GM18873 (cell line): ENCODE measurements at regions not wholly inside any gene's neighbourhood (a gene's known extent, or its start where the extent isn't known, plus 50 kb on each side); places are given as distances from the start of the nearest gene placed in this dataset.
"Not testable (repeated sequence)": the region's sequence is repeated elsewhere in the genome, so short reads cannot be mapped to it uniquely, and the experiment has no call there.

Experiments
- ATAC-seq: cut with Tn5 transposase; IDR thresholded peaks from one replicate; pipeline ENCODE4 v1.9.1; 2021; ENCODE audit warnings: mild to moderate bottlenecking, moderate library complexity, moderate number of reproducible peaks; ENCODE audit not compliant: unreplicated experiment, low FRiP score

DNA sequence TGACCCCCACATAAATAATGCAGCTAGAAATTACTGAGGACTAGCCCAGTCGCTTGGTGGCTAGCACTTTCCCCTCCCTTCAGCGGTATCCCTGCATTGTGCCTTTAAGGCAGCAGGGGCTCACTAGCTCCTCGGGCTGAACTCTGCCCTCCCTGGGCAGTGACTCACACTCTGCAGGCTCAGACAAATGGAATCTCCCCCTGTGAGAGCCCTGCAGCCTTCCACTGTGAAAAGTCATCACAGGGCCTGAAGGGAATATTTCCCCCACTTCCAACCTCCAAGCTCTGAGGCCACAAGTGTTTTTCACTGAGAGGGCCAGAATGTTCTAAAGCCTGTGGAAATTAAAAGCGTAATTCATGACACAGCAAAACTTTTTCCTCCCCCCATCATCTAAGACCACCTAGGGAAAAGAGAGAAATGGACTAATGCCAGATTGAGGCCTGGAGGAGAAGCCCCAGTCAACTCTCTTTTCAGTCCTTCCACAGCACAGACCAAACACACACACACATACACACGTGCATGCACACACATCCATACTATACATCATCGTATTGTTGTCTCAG lies 93.6 kb upstream of the COL1A2 start:
- ATAC-seq, result no peak

DNA sequence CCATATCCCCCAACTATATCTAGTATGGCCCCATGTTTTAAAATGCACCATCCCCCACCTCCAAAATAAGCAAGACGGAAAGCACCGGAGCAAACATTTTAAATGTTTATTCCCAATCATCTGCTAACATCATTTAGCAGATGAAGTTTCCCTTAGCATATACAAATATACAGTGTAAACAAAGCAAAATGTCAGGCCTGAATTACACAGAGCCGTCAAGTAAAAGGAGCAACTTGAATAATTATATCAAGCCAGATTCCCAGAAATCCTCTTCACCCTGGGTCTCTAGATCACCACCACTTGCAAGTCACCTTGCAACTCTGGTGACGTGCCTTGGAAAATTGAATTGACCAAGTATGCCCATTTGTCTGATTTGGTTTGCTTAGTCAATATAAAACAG lies 91.6 kb upstream of the COL1A2 start:
- ATAC-seq, result no peak

DNA sequence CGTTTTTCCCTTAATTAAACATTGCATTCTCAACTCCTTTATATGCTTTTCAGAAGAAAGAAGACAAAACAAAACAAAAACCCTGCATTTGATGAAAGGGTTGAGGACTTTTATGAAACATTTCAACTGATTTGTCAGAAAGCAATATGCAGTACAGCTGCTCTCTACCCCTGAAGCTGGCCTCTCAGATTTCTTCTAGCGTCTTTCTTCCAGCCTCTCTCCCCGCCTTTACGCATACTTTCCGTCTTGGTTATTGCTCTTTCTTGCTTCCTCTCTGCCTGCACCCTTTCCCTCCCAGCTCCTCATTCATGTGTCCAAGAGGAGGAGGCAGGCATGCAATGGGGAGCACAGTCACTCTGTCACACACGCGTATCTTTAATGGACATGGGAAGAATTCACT lies 91.0 kb upstream of the COL1A2 start:
- no peak for ATAC-seq

DNA sequence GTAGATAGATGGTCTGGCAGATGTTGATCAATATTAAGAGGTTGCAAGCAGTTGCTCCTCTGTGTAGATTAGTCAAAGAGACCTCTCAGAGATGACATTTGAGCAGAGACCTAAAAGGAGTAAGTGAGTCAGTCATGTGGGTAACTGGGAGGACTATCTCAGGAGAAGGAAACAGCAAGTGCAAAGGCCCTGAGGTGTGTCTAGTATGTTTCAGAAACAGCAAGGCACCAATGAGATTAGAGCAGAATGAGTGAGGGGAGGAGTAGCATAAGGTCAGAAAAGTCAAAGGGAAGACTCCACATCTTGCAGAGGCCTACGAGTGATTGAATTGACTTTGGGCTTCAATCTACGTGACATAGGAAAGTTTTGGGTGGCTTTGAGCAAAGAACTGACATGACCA lies 89.8 kb upstream of the COL1A2 start:
- ATAC-seq, result no peak

DNA sequence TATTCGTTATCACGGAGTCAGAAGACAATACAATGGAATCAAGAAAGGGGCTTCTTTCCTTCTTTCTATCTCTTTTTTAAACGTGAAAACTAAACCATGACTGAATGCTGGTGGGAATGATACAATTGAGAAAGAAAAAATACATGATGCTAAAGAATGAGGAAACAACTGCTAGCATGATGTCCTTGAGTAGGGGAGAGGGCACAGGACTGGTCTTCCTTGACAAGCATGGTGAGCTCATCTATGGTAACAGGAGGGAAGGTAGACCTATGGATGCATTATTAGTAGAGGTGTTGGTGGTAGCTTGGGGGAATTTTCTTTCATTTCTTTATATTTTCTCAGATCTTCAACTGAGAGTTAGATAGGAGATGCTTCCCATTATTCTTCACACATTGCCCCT lies 88.9 kb upstream of the COL1A2 start:
- no peak for ATAC-seq

DNA sequence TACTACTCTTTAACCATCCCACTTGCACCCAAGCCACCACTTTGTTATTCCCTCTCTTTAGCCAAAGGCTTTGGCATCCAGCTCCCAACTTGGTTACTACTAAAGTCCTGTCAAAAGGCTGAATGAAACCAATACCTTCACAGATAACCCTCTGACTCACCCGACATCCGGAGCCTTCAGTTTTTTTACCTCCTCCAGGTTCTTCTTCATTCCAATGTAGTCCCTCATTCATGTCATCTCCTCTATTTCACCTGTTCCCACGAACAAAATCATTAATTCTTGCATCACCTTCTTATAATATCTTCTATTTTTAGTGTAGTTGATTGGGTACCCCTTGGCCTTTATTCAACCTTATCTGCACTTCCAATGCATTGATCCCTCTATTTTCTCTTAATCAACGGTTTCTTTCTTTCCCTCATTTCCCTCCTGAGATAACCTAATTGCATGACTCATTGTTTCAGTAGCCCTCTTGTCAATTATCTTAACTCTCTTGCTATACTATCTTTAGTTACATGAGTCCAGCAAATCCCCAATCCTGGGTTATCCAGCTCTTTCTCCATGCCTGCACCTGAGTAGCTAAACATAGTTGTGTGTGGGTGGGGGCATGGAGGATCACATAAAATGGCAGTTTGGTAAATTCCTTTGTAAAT lies 87.2 kb upstream of the COL1A2 start:
- no peak for ATAC-seq

DNA sequence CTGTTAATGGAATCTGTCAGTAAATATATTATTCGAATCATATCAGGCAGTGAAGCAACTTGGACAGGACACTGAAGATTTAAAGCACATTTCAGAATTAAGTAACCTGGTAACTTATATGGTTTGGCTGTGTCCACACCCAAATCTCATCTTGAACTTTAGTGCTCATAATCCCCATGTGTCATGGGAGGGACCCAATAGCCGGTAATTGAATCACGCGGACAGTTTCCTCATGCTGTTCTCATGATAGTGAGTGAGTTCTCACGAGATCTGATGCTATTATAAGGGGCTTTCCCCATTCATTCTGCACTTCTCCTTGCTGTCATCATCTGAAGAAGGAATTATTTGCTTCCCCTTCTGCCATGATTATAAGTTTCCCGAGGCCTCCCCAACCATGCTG lies 83.2 kb upstream of the COL1A2 start:
- no peak for ATAC-seq

DNA sequence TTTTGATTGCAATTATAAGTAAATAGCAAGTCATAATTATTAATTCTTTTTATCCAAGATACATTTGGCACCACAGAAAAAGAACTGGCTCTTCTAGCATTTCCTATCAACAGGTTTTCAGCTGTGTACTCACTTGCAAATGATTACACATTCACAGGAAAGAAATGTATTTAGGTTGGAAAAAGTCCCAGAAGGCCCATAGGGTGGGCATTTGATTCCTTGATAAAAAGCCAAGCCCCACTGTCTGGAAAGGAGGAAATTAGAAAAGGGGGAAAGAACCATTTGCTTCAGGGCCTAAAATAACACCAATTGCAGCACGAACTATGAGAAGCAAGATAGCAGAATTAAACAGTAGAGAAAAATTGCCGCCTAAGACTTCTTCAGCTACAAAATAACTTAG lies 80.8 kb upstream of the COL1A2 start:
- no peak for ATAC-seq

DNA sequence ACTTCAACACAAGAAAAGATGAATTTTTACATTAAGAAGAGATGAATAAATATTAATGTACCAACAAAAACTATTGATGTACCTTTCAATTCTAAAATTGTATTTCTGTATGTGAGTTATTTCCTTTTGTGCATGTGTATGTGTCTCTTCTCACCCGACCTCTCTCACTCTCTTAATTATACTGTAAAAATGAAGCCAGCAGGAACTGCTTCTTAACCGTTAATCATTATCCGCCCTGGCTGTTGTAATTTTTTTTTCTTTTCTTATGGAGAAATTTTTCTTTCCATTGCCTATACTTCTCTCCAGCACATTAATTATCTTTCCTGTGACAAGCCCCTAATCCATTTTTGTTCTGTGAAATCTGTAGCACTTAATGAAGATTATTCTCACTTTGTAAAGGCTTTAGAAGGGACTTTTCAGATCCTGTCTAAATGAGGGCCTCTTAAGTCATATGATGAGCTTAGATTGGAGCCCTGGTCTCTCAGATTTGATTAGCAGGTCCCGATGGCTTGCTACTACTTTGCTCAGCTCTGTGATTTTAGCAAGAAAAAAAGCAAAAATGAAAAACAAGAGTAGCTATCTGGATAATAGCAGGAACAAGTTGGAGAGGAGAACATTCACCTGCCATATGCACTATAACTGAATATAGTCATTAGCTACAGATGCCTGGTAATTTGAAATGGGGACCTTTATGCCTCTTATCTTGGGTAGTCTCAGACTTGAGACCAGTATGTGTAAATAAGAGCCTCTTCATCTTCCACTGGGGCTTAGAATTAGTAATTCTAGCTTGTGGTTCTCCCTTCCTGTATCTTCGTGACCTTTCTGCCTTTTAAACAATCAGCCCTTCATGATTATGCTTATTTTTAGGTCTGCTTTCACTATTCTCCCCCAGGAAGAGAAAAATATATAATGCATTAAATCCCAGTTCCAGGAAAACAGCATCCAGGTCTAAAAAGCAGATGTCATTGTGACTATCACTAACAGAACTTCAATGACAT lies 80.0 kb upstream of the COL1A2 start:
- no peak for ATAC-seq

DNA sequence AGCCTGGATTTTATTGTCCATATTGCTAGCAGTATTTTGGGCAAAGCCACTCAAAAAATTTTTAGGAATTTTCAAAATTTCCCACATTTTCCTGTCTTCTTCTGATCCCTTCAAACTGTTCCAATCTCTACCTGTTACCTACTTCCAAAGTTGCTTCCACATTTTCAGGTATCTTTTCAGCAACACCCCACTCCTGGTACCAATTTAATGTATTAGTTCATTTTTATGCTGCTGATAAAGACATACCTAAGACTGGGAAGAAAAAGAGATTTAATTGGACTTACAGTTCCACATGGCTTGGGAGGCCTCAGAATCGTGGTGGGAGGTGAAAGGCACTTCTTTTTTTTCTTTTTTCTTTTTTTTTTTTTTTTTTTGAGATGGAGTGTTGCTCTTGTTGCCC lies 73.6 kb upstream of the COL1A2 start:
- ATAC-seq, result not testable (repeated sequence)

DNA sequence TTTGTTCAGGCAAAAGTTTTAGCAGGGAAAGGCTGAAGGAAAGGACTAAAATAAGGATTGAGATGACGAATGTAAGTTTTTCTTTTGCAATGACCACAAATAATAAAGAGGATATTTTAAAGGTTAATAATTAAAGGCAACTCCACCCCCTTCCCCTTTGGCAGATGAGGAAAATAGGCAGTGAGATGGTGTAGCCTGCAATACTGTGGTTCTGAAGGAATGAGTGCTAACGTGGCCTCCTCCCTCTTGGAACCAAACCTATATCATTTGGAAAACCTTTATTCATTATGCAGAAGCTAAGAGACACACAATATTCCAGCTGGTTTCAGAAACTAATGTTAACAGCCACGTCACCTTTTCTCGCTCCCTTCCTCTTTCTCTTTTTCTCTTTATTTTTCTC lies 70.9 kb upstream of the COL1A2 start:
- no peak for ATAC-seq

DNA sequence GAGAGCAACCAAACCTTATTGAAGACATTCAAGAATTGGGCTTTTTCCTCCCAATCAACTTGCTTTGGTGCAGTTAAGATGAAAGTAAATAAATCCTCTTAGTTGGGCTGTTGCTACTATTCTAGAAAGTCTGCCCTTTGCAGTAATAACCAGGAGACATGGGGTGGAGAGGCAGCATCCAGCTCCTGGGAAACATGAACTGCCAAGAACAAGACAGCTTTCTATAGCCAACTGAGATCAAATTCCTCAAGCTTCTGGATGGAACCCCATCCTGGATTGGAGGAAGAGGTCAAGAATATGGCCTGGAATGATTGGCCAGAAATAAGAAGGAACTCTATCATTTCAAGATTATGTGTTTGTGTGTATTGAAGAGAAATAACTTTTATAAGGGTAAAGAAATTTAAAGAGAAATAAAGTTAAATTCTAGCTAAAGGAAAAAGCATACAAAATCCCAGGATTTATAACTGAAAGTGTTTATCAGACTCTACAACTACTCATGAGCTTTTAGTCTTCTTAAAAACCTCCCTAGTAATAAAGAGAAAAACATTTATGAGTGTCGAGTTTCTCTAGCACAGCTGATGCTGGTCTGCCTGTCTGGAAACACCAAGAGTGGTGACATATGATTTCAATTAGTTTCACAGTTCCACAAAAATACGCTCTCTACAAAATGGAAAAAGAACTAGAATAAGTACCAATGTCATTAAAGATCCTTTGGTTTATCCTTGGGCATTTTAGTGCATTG lies 70.1 kb upstream of the COL1A2 start:
- no peak for ATAC-seq

DNA sequence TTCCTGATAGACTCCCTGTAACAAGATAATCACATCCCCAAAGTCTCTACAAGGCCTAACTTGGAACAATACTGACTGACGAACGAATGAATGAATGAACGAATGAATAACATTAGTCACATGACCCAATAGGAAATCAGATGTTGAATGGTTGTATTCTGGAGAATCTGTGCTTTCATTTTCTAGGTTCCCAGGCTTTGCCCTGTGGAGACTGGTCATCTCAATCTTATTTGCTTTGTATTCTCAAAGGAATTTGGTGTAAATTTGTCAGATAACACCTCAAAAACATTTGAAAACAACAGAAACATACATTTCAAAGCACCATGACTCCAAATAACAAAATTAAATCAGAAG lies 69.6 kb upstream of the COL1A2 start:
- ATAC-seq, result no peak

DNA sequence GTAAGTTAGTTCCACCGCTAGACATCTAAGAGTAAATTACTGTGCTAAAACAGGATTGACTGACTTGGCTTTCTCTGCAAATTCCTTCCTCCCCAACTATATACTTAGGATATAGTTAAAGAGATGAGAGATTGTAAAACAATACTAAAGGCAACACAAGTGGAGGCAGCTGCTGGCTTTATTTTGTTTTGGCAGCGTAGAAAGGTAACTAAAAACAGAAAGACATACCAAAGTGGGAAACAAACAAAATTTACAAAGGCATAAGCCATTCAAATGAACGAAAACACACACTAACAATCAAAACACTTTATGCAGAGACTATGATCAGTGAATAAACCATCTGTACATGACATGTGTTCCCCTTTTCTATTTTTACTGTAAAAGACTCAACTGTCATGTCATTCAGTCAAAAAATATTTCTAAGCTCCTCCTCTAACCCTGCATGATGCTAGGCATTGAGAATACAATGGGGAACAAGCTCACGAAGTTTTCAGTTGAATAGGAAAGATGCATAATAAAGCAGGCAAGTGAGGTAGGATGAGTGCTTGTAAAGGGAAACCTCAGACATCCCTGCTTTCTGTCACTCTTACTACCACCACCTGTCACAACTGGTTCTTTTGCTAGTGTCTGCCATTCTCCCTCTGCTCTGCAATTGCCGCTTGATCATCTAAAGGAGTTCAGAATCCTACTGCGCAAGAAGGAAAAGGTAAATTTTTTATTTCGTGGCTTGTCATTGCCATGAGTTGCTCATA lies 64.2 kb upstream of the COL1A2 start:
- no peak for ATAC-seq

DNA sequence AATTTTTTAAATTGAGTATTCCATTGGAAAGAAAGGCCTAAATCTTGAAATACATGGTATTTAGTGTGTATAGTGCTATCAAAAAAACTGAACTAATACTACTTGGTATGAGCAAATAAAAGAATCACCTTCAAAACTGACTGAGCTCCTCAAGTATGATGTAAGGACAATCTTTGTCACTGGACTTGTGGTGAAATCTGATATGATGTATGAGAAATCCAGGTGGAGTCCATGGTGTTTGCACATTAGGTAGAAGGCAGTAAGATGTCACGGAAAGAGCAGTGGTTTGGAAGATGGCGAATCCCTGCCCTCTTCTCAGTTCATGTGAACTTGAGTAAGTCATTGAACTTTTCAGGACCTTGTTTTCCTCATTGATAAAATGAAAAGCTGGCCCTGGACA lies 62.1 kb upstream of the COL1A2 start:
- ATAC-seq, result no peak

DNA sequence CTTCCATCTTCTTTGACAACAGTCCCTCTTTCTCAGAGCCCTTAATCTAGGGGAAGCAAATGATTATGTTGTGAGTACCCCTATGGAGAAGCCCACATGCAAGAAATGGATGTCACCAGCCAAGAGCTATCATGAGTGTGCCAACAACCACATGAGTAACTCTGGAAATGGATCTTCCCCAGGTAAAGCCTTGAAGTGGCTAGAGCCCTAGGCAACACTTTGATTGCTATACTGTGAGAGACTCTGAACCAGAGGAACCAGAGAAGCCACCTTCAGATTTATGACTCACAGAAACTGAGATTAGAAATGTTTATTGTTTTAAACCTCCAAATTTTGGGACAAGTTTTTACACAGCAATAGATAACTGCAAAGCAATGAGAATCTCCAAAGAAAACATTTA lies 60.9 kb upstream of the COL1A2 start:
- ATAC-seq, result no peak

DNA sequence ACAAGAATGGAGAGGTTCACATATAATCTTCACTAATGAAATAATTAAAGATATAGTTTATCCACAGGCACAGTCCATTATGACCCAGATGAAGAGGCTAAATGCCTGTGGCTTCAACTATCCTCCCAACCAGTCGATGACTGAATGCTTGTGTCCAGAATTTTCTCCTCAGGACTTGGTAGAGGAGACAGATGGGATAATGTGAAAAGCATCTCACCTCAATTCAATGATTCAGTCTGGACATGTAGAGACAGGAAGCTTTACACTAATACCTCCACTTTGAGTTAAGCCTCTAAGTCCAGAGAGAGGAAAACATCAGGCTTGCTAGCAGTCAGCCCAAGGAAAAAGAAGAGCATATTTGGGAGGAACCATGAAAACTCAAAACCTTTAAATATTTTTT lies 59.1 kb upstream of the COL1A2 start:
- no peak for ATAC-seq

DNA sequence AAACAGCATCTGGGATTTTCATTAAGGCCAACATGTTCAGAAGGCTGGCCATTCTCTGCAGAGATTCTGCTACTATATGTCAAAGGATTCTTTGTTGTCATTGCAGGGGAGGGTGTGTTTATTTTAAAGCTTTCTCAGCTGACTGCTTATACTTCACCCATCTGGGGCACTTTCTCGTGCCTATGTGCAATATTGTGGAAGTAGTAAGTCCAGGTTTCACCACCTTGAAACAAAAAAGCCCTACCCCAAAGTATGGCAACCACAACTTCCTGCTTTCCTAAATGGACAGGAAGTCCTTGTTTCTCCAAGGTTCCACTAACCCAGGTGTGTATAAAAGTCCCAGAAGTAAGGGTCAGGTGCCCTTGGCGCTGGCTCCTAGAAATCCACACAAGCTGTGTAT lies 58.7 kb upstream of the COL1A2 start:
- ATAC-seq, result no peak

DNA sequence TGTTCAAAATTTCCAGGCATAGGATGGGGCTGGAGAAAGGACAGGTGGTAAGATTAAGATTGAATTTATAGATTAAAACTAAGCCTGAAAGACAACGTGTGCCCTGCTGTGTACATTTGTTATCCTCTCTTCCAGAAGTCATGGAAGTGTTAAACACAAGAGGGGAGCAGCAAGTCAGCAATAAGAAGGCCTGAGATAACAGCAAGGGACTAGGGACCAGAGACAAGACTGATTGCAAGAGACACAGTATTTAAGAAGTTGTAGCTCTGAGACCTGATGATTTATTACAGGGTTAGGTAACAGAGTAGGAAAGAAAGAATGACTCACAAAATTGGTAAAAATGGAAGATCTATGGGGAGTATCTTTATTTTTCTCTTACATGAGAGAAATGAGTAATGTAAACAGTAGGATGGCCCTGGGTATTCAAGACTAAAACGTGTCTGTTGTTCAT lies 55.7 kb upstream of the COL1A2 start:
- ATAC-seq, result no peak

DNA sequence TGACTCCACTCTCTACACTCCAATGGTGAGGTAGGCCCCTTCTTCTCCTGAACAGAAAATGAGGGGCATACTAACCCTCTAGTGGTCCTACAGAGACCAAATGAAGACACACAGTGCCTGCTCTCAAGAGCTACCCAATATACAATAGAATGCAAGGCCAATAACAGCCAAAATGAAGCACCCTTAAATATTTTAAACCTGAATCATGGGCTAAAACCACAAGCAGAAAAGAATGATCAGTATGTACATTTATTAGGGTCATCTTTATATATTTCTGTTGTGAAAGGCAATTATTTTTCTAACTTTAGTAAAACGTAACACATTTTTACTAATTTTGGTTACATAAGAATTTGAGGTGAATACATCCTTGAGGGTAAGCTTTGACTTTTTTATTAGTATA lies 49.9 kb upstream of the COL1A2 start:
- no peak for ATAC-seq
